ENCODE measurements at regions not wholly inside any gene's neighbourhood (a gene's known extent, or its start where the extent isn't known, plus 50 kb on each side); places are given as distances from the start of the nearest gene placed in this dataset.

GRCh38 chr7:46363688-46364087, 442.6 kb upstream of the IGFBP3 start:
- no peak for TF ChIP-seq CTCF (IDR thresholded peaks at IDR 0.05)
- no peak for TF ChIP-seq POLR2A (IDR thresholded peaks at IDR 0.05)
- TF ChIP-seq POLR2AphosphoS5 (IDR thresholded peaks at IDR 0.05), result no peak
